GM21619 (cell line): ENCODE measurements at regions not wholly inside any gene's neighbourhood (a gene's known extent, or its start where the extent isn't known, plus 50 kb on each side); places are given as distances from the start of the nearest gene placed in this dataset.

Experiments
- ATAC-seq: cut with Tn5 transposase; IDR thresholded peaks from one replicate; pipeline ENCODE4 v1.9.1; 2021; ENCODE audit not compliant: unreplicated experiment

- ATAC-seq: no peak
These were observed 483.6 kb downstream of the BCOR start for GRCh38 chrX:39613997-39614679.

GRCh38 chrX:39614680-39614998, 483.1 kb downstream of the BCOR start:
- ATAC-seq: no peak

- ATAC-seq: no peak
These were observed 481.5 kb downstream of the BCOR start for GRCh38 chrX:39616098-39616729.

- no peak for ATAC-seq
These were observed 481.0 kb downstream of the BCOR start for GRCh38 chrX:39616731-39617130.

GRCh38 chrX:39618178-39618577, 479.6 kb downstream of the BCOR start:
- ATAC-seq: no peak

GRCh38 chrX:39619182-39620009, 478.4 kb downstream of the BCOR start:
- no peak for ATAC-seq

- no peak for ATAC-seq
These were observed 473.6 kb downstream of the BCOR start for GRCh38 chrX:39624166-39624565.

GRCh38 chrX:39625810-39626209, 471.9 kb downstream of the BCOR start:
- no peak for ATAC-seq

- no peak for ATAC-seq
These were observed 471.0 kb downstream of the BCOR start for GRCh38 chrX:39626749-39627148.

- ATAC-seq: no peak
These were observed 470.5 kb downstream of the BCOR start for GRCh38 chrX:39627257-39627656.

GRCh38 chrX:39629001-39629400, 468.8 kb downstream of the BCOR start:
- ATAC-seq: no peak

- no peak for ATAC-seq
These were observed 467.4 kb downstream of the BCOR start for GRCh38 chrX:39630344-39630743.

- no peak for ATAC-seq
These were observed 466.2 kb downstream of the BCOR start for GRCh38 chrX:39631276-39632229.

- no peak for ATAC-seq
These were observed 464.5 kb downstream of the BCOR start for GRCh38 chrX:39633293-39633692.

GRCh38 chrX:39636481-39636880, 461.3 kb downstream of the BCOR start:
- ATAC-seq: no peak

- ATAC-seq: no peak
These were observed 459.2 kb downstream of the BCOR start for GRCh38 chrX:39638526-39638925.

- ATAC-seq: no peak
These were observed 457.9 kb downstream of the BCOR start for GRCh38 chrX:39639871-39640270.

- no peak for ATAC-seq
These were observed 456.9 kb downstream of the BCOR start for GRCh38 chrX:39640866-39641265.

GRCh38 chrX:39642071-39642470, 455.7 kb downstream of the BCOR start:
- no peak for ATAC-seq

- no peak for ATAC-seq
These were observed 454.2 kb downstream of the BCOR start for GRCh38 chrX:39643550-39643949.
